Esophagus squamous epithelium (tissue), 5 donors: ENCODE measurements at regions not wholly inside any gene's neighbourhood (a gene's known extent, or its start where the extent isn't known, plus 50 kb on each side); places are given as distances from the start of the nearest gene placed in this dataset.
"Not testable (repeated sequence)": the region's sequence is repeated elsewhere in the genome, so short reads cannot be mapped to it uniquely, and the experiment has no call there.

Experiments
- DNase-seq: peaks from one replicate; lab custom pipeline; 2025; lab: John Stamatoyannopoulos, UW
- H3K27ac ChIP-seq, 4 donors: fragments of 200-600 bp; sonication (generic); one replicate each; pipeline ENCODE4 v1.5.1; 2016 to 2019; ENCODE audit warnings: mild to moderate bottlenecking in 1 of 4
- H3K27me3 ChIP-seq, 4 donors: fragments of 200-600 bp; sonication (generic); 1 replicate in 3 of 4; 2 replicates in 1 of 4; pipeline versions ENCODE4 v1.5.1 to v1.6.0; 2017 to 2021; ENCODE audit warnings: antibody characterized with exemption in 1 of 4
- H3K36me3 ChIP-seq, 3 donors: fragments of 200-600 bp; sonication (generic); one replicate each; pipeline ENCODE4 v1.5.1; 2016 to 2019
- H3K4me1 ChIP-seq, 3 donors: fragments of 200-600 bp; sonication (generic); one replicate each; pipeline ENCODE4 v1.5.1; 2017 to 2019
- H3K4me3 ChIP-seq, 4 donors: fragments of 200-600 bp; sonication (generic); 1 replicate in 3 of 4; 2 replicates in 1 of 4; pipeline ENCODE4 v1.5.1; 2016 to 2019; ENCODE audit warnings: mild to moderate bottlenecking in 2 of 4, moderate library complexity in 1 of 4
- H3K9me3 ChIP-seq, 3 donors: fragments of 200-600 bp; sonication (generic); one replicate each; pipeline ENCODE4 v1.5.1; 2016 to 2019
- POLR2A ChIP-seq, 4 donors: fragments of 450-650 bp; IDR thresholded peaks; one replicate each; pipeline ENCODE4 v1.6.1; 2017; ENCODE audit warnings: antibody characterized with exemption in 4 of 4, mild to moderate bottlenecking in 4 of 4, moderate library complexity in 3 of 4
- WGBS, 2 donors: methylation state at CpG; one replicate each; pipeline ENCODE4 v1.1.5; 2018; 5-methylcytosine and 5-hydroxymethylcytosine counted together
- intact Hi-C: fragments of 100-400 bp; cut with DNase I; formaldehyde crosslinking; loops from one replicate; pipeline ENCODE4 v1.15.0; 2022
- TF ChIP-seq, protein P1 (sequence below), 6 experiments: fragments of 450-650 bp in 4 of 6; fragments of 200-600 bp in 2 of 6; sonication (generic) in 2 of 6; IDR thresholded peaks; one replicate each; pipeline ENCODE4 v1.5.1; 2016 to 2019; ENCODE audit warnings: antibody characterized with exemption in 6 of 6, mild to moderate bottlenecking in 4 of 6, moderate library complexity in 4 of 6
- donor health status: DM: yes; HTN: yes; CAD: no.

DNA sequence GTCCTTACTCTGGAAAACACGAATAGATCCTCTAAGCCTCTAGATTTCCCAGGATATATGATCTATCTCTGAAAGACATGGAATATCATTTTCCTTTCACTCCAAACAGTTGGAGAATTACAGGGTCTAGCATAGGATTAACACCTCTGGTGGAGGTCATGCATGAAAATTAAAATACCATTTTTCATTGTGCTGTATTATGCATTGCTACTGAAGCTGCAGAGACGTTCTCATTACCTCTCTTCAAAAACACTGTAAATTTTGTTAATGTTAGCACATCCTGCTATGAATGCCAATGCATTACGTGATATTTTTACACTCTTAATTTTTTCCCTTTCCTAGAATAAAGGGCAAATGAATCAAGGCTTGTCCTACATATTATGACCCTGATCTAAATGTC, 558.6 kb downstream of the TBC1D32 start:
- no peaks in the 10 kb centered on the region for H3K27me3 ChIP-seq
- intact Hi-C loops: no loop called here
- no peaks in the 10 kb centered on the region for H3K4me1 ChIP-seq
- TF ChIP-seq, protein P1, sequence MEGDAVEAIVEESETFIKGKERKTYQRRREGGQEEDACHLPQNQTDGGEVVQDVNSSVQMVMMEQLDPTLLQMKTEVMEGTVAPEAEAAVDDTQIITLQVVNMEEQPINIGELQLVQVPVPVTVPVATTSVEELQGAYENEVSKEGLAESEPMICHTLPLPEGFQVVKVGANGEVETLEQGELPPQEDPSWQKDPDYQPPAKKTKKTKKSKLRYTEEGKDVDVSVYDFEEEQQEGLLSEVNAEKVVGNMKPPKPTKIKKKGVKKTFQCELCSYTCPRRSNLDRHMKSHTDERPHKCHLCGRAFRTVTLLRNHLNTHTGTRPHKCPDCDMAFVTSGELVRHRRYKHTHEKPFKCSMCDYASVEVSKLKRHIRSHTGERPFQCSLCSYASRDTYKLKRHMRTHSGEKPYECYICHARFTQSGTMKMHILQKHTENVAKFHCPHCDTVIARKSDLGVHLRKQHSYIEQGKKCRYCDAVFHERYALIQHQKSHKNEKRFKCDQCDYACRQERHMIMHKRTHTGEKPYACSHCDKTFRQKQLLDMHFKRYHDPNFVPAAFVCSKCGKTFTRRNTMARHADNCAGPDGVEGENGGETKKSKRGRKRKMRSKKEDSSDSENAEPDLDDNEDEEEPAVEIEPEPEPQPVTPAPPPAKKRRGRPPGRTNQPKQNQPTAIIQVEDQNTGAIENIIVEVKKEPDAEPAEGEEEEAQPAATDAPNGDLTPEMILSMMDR (IDR thresholded peaks at IDR 0.05): no peak
- WGBS, 2 donors: 55 to 61% methylated on average over 3 of the region's 3 CpGs
- no peak for DNase-seq
- H3K4me3 ChIP-seq: no peak overlapping the region
- H3K36me3 ChIP-seq: no peaks in the 10 kb centered on the region
- H3K9me3 ChIP-seq: no peaks in the 10 kb centered on the region
- no peak overlapping the region for H3K27ac ChIP-seq

DNA sequence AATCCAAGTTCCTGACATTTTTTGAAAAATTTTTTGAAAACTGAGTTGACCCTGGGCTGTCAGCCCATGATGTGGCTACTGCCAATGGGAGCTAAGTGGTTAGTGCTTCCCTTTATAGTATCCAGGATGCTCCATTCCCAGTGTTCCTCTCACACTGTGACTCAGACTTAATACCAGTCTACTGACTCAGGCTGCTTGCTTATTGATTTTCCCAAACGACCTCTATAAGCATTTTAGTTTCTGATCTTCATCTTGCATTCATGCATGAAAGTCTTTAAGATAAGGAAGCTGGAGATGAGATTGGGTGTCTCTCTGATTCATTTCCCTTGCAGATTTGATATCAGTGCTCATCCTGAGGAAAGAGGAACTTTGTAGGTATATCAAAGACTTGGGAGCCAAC, 560.0 kb downstream of the TBC1D32 start:
- TF ChIP-seq POLR2A (IDR thresholded peaks at IDR 0.05): no peak
- TF ChIP-seq, protein P1 (IDR thresholded peaks at IDR 0.05): no peak
- H3K4me3 ChIP-seq: no peak overlapping the region
- H3K27me3 ChIP-seq: no peaks in the 10 kb centered on the region
- WGBS, 2 donors: 25 to 57% methylated on average over 1 of the region's 1 CpG
- no peaks in the 10 kb centered on the region for H3K36me3 ChIP-seq
- no peak overlapping the region for H3K27ac ChIP-seq
- intact Hi-C loops: no loop called here
- no peak for DNase-seq
- no peaks in the 10 kb centered on the region for H3K4me1 ChIP-seq
- H3K9me3 ChIP-seq: no peaks in the 10 kb centered on the region

DNA sequence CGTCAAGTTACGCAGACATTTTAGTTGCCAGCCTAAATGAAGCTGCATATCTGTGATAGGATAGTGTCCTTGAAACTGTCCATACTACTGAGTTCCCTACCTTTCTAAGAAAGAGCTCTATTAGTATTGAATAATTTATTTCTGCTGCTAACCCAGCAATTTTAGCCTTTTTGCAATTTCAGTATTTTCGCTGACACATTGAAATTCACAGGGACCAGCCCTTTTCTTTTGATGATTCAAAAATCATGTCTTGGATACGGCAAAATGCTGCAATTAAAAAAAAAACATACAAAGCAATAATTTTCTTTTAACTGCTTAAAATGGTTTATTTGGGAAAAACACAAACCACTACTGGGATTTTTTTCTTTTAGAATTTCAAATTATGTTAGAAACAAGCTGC, 563.3 kb downstream of the TBC1D32 start:
- H3K27ac ChIP-seq: no peak overlapping the region
- WGBS, 2 donors: 80 to 87% methylated on average over 4 of the region's 4 CpGs

DNA sequence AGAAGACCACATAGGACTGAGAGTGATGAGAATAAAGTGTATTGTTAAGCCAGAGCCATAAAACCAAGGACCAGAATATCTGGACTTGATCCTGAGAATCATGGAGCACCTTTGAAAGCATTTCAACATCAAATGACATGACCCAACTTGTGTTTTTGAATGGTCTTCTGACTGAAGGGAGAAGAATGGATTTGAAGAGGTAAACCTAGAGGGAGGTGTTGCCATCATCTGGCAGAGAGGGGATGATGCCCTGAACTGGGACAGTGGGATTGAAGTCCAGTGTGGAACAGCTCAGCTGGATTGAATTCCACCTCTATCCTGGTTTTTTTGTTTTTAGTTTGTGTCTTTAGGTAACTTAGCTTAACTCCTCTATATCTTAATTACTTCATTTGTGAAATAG, 570.0 kb downstream of the TBC1D32 start:
- no peaks in the 10 kb centered on the region for H3K36me3 ChIP-seq
- H3K4me1 ChIP-seq: no peaks in the 10 kb centered on the region
- no peaks in the 10 kb centered on the region for H3K9me3 ChIP-seq
- H3K27ac ChIP-seq: no peak overlapping the region
- no peaks in the 10 kb centered on the region for H3K27me3 ChIP-seq
- no peak for DNase-seq
- no peak for TF ChIP-seq POLR2A (IDR thresholded peaks at IDR 0.05)
- TF ChIP-seq, protein P1 (IDR thresholded peaks at IDR 0.05): peak in 1 of 6 experiments; percentile 10
- no peak overlapping the region for H3K4me3 ChIP-seq
- intact Hi-C loops: no loop called here

More for the DNA sequence above, 563.3 kb downstream of the TBC1D32 start:
- no peaks in the 10 kb centered on the region for H3K27me3 ChIP-seq
- H3K36me3 ChIP-seq: no peaks in the 10 kb centered on the region
- no peak for DNase-seq
- H3K4me1 ChIP-seq: no peaks in the 10 kb centered on the region
- TF ChIP-seq, protein P1 (IDR thresholded peaks at IDR 0.05): no peak
- TF ChIP-seq POLR2A (IDR thresholded peaks at IDR 0.05): no peak
- intact Hi-C loops: no loop called here
- no peak overlapping the region for H3K4me3 ChIP-seq
- H3K9me3 ChIP-seq: no peaks in the 10 kb centered on the region

DNA sequence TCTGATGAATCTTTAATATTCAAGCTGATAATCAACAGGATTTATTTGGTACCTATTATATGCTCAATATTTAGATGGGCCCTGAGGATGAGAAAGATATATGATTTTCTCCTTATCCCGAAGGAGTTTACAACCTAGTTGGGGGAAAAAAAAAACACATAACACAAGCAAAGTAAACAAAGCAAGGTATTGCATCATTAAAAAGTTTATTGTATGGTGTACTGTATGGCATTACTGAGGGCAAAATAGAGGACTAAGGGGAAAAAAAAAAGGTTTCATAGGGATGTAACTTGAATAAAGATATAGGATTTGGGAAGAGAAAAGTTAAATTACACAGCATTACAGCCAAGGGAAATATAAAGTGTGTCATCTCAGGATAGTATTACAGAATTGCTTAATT, 574.7 kb downstream of the TBC1D32 start:
- no peak for DNase-seq
- WGBS, 2 donors: 53 to 60% methylated on average over 1 of the region's 1 CpG
- Histone ChIP-seq H3K27ac (no peak overlapping the region), H3K4me1 (no peaks in the 10 kb centered on the region), H3K36me3 (no peaks in the 10 kb centered on the region), H3K9me3 (no peaks in the 10 kb centered on the region), H3K27me3 (no peaks in the 10 kb centered on the region), H3K4me3 (no peak overlapping the region)
- intact Hi-C loops: no loop called here
- no peak for TF ChIP-seq POLR2A (IDR thresholded peaks at IDR 0.05)
- TF ChIP-seq, protein P1 (IDR thresholded peaks at IDR 0.05): no peak

DNA sequence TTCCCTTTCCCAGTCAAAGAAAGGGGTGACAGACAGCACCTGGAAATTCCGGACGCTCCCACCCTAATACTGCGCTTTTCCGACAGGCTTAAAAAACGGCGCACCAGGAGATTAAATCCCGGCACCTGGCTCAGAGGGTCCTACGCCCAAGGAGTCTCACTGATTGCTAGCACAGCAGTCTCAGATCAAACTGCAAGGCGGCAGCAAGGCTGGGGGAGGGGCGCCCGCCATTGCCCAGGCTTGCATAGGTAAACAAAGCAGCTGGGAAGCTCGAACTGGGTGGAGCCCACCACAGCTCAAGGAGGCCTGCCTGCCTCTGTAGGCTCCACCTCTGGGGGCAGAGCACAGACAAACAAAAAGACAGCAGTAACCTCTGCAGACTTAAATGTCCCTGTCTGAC, 585.7 kb downstream of the TBC1D32 start:
- H3K9me3 ChIP-seq, H3K27ac ChIP-seq, intact Hi-C loops, DNase-seq, H3K4me1 ChIP-seq, H3K27me3 ChIP-seq, H3K36me3 ChIP-seq: not testable (repeated sequence)
- H3K4me3 ChIP-seq: peak overlapping the region in 2 of 4 donors; percentile 28 to 30
- 25 to 53% methylated on average over 4 to 8 of the region's 12 CpGs for WGBS, 2 donors
